ENCODE measurements at regions not wholly inside any gene's neighbourhood (a gene's known extent, or its start where the extent isn't known, plus 50 kb on each side); places are given as distances from the start of the nearest gene placed in this dataset.

- Histone ChIP-seq H3K4me3 (ENCODE audit: low read length, poor library complexity, severe bottlenecking) (no peak overlapping the region), H3K9ac (ENCODE audit: low read depth, low read length, poor library complexity, severe bottlenecking) (no peak overlapping the region), H2AFZ (ENCODE audit: low read length) (no peak overlapping the region), H3K4me1 (ENCODE audit: insufficient read depth, low read length, poor library complexity, severe bottlenecking) (no peaks in the 10 kb centered on the region), H4K20me1 (ENCODE audit: insufficient read depth, low read length, poor library complexity, severe bottlenecking) (no peaks in the 10 kb centered on the region), H3F3A (ENCODE audit: low read depth) (no peaks in the 10 kb centered on the region), H3K4me2 (ENCODE audit: low read depth, low read length, poor library complexity, severe bottlenecking) (no peak overlapping the region), H3K36me3 (ENCODE audit: insufficient read depth, low read length) (no peaks in the 10 kb centered on the region), H3K9me2 (replicated peaks; ENCODE audit: low read depth, low read length) (no peaks in the 10 kb centered on the region), H3K9me3 (ENCODE audit: insufficient read depth, low read depth, low read length) (no peaks in the 10 kb centered on the region), H3K79me2 (ENCODE audit: insufficient read depth, low read length) (no peaks in the 10 kb centered on the region), H3K27me3 (ENCODE audit: insufficient read depth, low read length, poor library complexity, severe bottlenecking) (no peaks in the 10 kb centered on the region)
- no peak for TF ChIP-seq EZH2phosphoT487 (IDR thresholded peaks at IDR 0.05; ENCODE audit: borderline replicate concordance)
- TF ChIP-seq, protein P1, sequence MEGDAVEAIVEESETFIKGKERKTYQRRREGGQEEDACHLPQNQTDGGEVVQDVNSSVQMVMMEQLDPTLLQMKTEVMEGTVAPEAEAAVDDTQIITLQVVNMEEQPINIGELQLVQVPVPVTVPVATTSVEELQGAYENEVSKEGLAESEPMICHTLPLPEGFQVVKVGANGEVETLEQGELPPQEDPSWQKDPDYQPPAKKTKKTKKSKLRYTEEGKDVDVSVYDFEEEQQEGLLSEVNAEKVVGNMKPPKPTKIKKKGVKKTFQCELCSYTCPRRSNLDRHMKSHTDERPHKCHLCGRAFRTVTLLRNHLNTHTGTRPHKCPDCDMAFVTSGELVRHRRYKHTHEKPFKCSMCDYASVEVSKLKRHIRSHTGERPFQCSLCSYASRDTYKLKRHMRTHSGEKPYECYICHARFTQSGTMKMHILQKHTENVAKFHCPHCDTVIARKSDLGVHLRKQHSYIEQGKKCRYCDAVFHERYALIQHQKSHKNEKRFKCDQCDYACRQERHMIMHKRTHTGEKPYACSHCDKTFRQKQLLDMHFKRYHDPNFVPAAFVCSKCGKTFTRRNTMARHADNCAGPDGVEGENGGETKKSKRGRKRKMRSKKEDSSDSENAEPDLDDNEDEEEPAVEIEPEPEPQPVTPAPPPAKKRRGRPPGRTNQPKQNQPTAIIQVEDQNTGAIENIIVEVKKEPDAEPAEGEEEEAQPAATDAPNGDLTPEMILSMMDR (conservative IDR thresholded peaks at IDR 0.05; ENCODE audit: low read length): no peak
Measured at GRCh38 chr3:5576277-5577011, 388.9 kb downstream of the EDEM1 start.

GRCh38 chr3:5579139-5579602 is 391.7 kb downstream of the EDEM1 start:
- Histone ChIP-seq H3K4me1 (ENCODE audit: insufficient read depth, low read length, poor library complexity, severe bottlenecking) (no peaks in the 10 kb centered on the region), H3K4me3 (ENCODE audit: low read length, poor library complexity, severe bottlenecking) (no peak overlapping the region), H3K9ac (ENCODE audit: low read depth, low read length, poor library complexity, severe bottlenecking) (no peak overlapping the region), H4K20me1 (ENCODE audit: insufficient read depth, low read length, poor library complexity, severe bottlenecking) (no peaks in the 10 kb centered on the region), H3K79me2 (ENCODE audit: insufficient read depth, low read length) (no peaks in the 10 kb centered on the region), H3K9me3 (ENCODE audit: insufficient read depth, low read depth, low read length) (no peaks in the 10 kb centered on the region), H3K36me3 (ENCODE audit: insufficient read depth, low read length) (no peaks in the 10 kb centered on the region), H2AFZ (ENCODE audit: low read length) (no peak overlapping the region), H3K27me3 (ENCODE audit: insufficient read depth, low read length, poor library complexity, severe bottlenecking) (no peaks in the 10 kb centered on the region), H3K9me2 (replicated peaks; ENCODE audit: low read depth, low read length) (no peaks in the 10 kb centered on the region), H3K4me2 (ENCODE audit: low read depth, low read length, poor library complexity, severe bottlenecking) (no peak overlapping the region), H3F3A (ENCODE audit: low read depth) (no peaks in the 10 kb centered on the region)
- TF ChIP-seq, protein P1 (conservative IDR thresholded peaks at IDR 0.05; ENCODE audit: low read length): no peak
- no peak for TF ChIP-seq EZH2phosphoT487 (IDR thresholded peaks at IDR 0.05; ENCODE audit: borderline replicate concordance)

GRCh38 chr3:5579946-5580345 is 392.4 kb downstream of the EDEM1 start:
- no peaks in the 10 kb centered on the region for H3K4me1 ChIP-seq (ENCODE audit: insufficient read depth, low read length, poor library complexity, severe bottlenecking)
- TF ChIP-seq, protein P1 (conservative IDR thresholded peaks at IDR 0.05; ENCODE audit: low read length): no peak
- TF ChIP-seq EZH2phosphoT487 (IDR thresholded peaks at IDR 0.05; ENCODE audit: borderline replicate concordance): no peak
- no peaks in the 10 kb centered on the region for H3K9me2 ChIP-seq (replicated peaks; ENCODE audit: low read depth, low read length)
- no peaks in the 10 kb centered on the region for H3F3A ChIP-seq (ENCODE audit: low read depth)
- no peaks in the 10 kb centered on the region for H4K20me1 ChIP-seq (ENCODE audit: insufficient read depth, low read length, poor library complexity, severe bottlenecking)
- no peak overlapping the region for H3K9ac ChIP-seq (ENCODE audit: low read depth, low read length, poor library complexity, severe bottlenecking)
- no peaks in the 10 kb centered on the region for H3K79me2 ChIP-seq (ENCODE audit: insufficient read depth, low read length)
- no peak overlapping the region for H2AFZ ChIP-seq (ENCODE audit: low read length)
- H3K27me3 ChIP-seq (ENCODE audit: insufficient read depth, low read length, poor library complexity, severe bottlenecking): no peaks in the 10 kb centered on the region
- no peaks in the 10 kb centered on the region; the same call in 1 of the 2 replicates for H3K9me3 ChIP-seq (ENCODE audit: insufficient read depth, low read depth, low read length)
- H3K36me3 ChIP-seq (ENCODE audit: insufficient read depth, low read length): no peaks in the 10 kb centered on the region
- no peak overlapping the region for H3K4me2 ChIP-seq (ENCODE audit: low read depth, low read length, poor library complexity, severe bottlenecking)
- H3K4me3 ChIP-seq (ENCODE audit: low read length, poor library complexity, severe bottlenecking): no peak overlapping the region

All from Loucy (cell line).